GM12892 (cell line): ENCODE measurements at regions not wholly inside any gene's neighbourhood (a gene's known extent, or its start where the extent isn't known, plus 50 kb on each side); places are given as distances from the start of the nearest gene placed in this dataset.

Experiments used
- DNase-seq: peaks from one replicate; pipeline ENCODE4 v3.0.0; 2011; ENCODE audit not compliant: insufficient read length
- FAIRE-seq: peaks from 2 replicates; lab custom pipeline; 2011; peaks lifted over from hg19 to GRCh38; lab: Jason Lieb, UNC
- POLR2A ChIP-seq: IDR thresholded peaks from 2 replicates; pipeline ENCODE4 v1.6.1; 2011; ENCODE audit warnings: low read depth, low read length, control low read depth
- POLR2AphosphoS5 ChIP-seq: IDR thresholded peaks from 2 replicates; pipeline ENCODE4 v1.6.1; 2011; ENCODE audit warnings: low read depth, low read length, control low read depth
- TAF1 ChIP-seq: IDR thresholded peaks from 2 replicates; pipeline ENCODE4 v1.6.1; 2011; ENCODE audit warnings: low read depth, mild to moderate bottlenecking, control low read depth, low read length, borderline replicate concordance

DNA sequence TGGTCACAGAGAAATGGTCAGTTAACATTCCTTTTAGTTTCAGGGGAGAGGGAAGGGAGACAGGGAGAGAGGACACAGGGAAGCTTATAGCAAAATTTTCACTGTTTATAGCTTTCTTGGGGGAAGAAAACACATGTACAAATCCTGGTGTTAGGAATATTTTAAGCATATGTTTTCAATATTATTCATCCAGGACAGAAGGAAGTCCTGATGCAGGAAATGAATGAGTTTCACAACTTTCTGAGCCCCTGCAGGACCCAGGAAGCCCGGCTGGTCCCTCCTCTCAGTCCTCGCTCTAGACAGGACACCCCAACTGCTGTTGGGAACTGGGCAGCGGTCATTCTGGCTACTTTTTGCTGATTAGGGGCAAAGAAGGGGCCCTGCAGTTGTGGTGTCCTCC is 71.1 kb upstream of the ZDHHC17 start:
- no peak for FAIRE-seq
- no peak for DNase-seq
- no peak for TF ChIP-seq POLR2AphosphoS5
- no peak for TF ChIP-seq TAF1
- no peak for TF ChIP-seq POLR2A

DNA sequence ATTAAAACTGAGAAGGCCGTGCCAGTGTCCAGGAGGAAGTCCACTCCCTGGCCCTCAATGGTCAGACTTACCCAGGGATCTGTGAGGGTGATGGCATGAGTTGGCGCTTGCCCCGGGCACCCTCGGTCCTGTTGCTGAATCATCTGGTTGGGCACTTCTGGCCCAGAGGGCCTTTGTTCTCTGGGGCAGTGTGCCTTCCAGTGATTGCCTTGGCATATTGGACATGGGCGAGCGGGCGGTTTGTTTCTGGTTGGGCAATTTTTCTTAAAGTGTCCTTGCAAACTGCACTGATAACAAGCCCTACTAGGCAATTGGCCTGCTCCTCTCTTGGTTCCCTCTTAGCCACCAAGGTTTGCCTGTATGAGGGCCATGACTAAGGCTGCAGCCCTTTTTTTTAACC is 69.5 kb upstream of the ZDHHC17 start:
- no peak for FAIRE-seq
- no peak for TF ChIP-seq TAF1
- no peak for TF ChIP-seq POLR2AphosphoS5
- no peak for TF ChIP-seq POLR2A

GRCh38 chr12:76696186-76696585 is 67.7 kb upstream of the ZDHHC17 start:
- FAIRE-seq (no peak), DNase-seq (no peak)
- TF ChIP-seq POLR2A, result no peak
- no peak for TF ChIP-seq POLR2AphosphoS5
- no peak for TF ChIP-seq TAF1

More for the DNA sequence above, 69.5 kb upstream of the ZDHHC17 start:
- no peak for DNase-seq

GRCh38 chr12:76697849-76698248 is 66.1 kb upstream of the ZDHHC17 start:
- FAIRE-seq (no peak), DNase-seq (no peak)
- no peak for TF ChIP-seq POLR2A

- FAIRE-seq, result no peak
- TF ChIP-seq POLR2A, result no peak
- TF ChIP-seq POLR2AphosphoS5, result no peak
- no peak for TF ChIP-seq TAF1
- no peak for DNase-seq
Measured at GRCh38 chr12:76698316-76698715, 65.6 kb upstream of the ZDHHC17 start.

GRCh38 chr12:76698966-76699365 is 64.9 kb upstream of the ZDHHC17 start:
- FAIRE-seq (no peak), DNase-seq (no peak)
- TF ChIP-seq POLR2A (no peak), TAF1 (no peak), POLR2AphosphoS5 (no peak)

DNA sequence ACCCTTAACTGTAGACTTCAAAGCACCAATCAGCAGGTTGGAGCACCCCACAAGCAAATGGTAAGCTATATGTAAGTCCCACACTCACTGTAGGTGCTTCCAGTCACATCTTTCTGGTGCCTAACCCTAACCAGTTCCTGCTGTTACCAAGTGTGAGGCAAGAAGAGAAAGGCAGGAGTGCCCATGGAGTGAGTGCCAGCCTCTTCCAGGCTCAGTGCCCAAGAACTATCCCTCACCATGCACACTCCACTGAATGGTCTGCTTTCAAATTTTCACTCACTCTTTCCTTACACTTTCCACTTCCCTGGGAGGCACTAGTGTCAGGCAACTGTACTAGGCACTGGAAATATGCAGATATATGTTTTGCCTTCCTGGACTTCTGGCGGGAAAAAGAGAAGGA is 62.2 kb upstream of the ZDHHC17 start:
- TF ChIP-seq TAF1 (no peak), POLR2A (no peak), POLR2AphosphoS5 (no peak)
- no peak for FAIRE-seq
- DNase-seq, result no peak

DNA sequence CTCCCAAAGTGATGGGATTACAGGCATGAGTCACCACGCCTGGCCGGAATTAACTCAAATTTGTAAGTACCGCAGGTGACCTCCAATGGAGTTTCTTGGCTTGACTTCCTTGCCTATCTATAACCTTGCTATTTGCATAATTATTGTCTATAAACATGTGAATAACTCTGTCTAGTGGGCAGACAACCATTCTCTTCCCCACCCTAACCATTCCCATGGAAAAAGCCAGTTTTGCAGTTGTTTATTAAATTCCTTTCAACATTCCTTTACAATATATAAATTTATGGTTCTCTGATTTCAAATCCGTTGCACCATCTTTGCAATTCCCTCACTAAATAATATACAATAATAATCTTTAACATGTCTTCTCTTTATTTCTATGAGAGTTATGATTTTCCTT is 61.0 kb upstream of the ZDHHC17 start:
- FAIRE-seq, result no peak
- DNase-seq, result no peak
- no peak for TF ChIP-seq TAF1
- TF ChIP-seq POLR2A, result no peak
- no peak for TF ChIP-seq POLR2AphosphoS5

DNA sequence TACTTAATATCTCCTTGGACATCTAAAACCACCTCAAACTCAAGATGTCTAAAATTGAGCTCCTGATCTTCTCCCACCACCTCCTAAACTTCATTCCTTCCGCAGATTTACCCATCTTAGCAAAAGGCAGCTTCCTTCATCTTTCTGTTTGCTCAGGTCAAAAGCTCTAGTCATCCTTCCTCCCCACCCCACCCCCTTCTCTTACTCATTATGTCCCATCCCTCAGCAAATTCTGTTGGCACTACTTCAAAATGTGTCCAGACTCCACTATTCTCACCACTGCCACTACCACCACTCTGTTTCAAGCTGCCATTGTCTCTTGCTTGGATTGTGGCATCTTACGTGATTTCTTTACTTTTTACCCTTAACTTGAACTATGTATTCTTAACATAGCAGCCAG is 59.2 kb upstream of the ZDHHC17 start:
- DNase-seq (no peak), FAIRE-seq (no peak)
- TF ChIP-seq TAF1 (no peak), POLR2AphosphoS5 (no peak)

- TF ChIP-seq TAF1 (no peak), POLR2AphosphoS5 (no peak), POLR2A (no peak)
- no peak for FAIRE-seq
- DNase-seq, result no peak
Measured at GRCh38 chr12:76706101-76706500, 57.8 kb upstream of the ZDHHC17 start.

- TF ChIP-seq TAF1 (no peak), POLR2AphosphoS5 (no peak), POLR2A (no peak)
- FAIRE-seq (no peak), DNase-seq (no peak)
Measured at GRCh38 chr12:76706761-76707160, 57.2 kb upstream of the ZDHHC17 start.

GRCh38 chr12:76707772-76708171 is 56.1 kb upstream of the ZDHHC17 start:
- no peak for FAIRE-seq
- TF ChIP-seq TAF1, result no peak
- no peak for TF ChIP-seq POLR2A
- no peak for TF ChIP-seq POLR2AphosphoS5
- no peak for DNase-seq

DNA sequence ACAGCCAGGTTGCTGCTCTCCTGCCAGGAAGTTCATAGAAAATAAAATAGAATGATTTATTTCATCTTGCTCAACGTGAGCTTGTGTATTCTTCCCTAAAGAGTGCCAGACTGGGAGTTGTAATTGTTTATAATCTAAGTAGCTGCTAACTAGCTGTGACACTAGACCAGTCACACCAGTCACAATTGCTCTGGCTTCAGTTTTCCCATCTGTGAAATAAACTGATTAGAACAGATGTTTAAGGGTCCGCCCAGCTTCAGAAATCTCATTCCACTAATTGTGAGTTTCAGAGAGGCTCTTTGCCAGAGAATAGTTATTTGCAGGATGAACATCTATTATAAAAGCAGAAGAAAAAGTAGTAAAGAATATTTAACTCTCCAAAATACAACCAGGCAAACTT is 55.6 kb upstream of the ZDHHC17 start:
- FAIRE-seq (no peak), DNase-seq (no peak)
- no peak for TF ChIP-seq POLR2AphosphoS5
- no peak for TF ChIP-seq POLR2A
- TF ChIP-seq TAF1, result no peak
